Ovary (tissue), 3 donors: ENCODE measurements at regions not wholly inside any gene's neighbourhood (a gene's known extent, or its start where the extent isn't known, plus 50 kb on each side); places are given as distances from the start of the nearest gene placed in this dataset.

Source experiments
- CTCF ChIP-seq, 3 donors: fragments of 450-650 bp in 2 of 3; fragments of 200-600 bp in 1 of 3; IDR thresholded peaks; one replicate each; pipeline versions ENCODE4 v1.5.1 to v1.8.0; 2016 to 2022; ENCODE audit warnings: antibody characterized with exemption in 3 of 3, mild to moderate bottlenecking in 1 of 3
- EP300 ChIP-seq: sonication (generic); formaldehyde crosslinking; IDR thresholded peaks from one replicate; pipeline ENCODE4 v1.6.1; 2017; ENCODE audit warnings: antibody characterized with exemption
- POLR2A ChIP-seq: fragments of 450-650 bp; IDR thresholded peaks from one replicate; pipeline ENCODE4 v1.6.1; 2017; ENCODE audit warnings: antibody characterized with exemption, mild to moderate bottlenecking, moderate library complexity
- donor health status: DM: no; HTN: no; CAD: no.

- TF ChIP-seq CTCF (IDR thresholded peaks at IDR 0.05) = no peak
- no peak for TF ChIP-seq POLR2A
- TF ChIP-seq EP300 = no peak
Measured at GRCh38 chr9:87805259-87805658, 77.4 kb upstream of the SPATA31E1 start.
